DND-41 (cell line): ENCODE measurements at regions not wholly inside any gene's neighbourhood (a gene's known extent, or its start where the extent isn't known, plus 50 kb on each side); places are given as distances from the start of the nearest gene placed in this dataset.

Experiments
- ATAC-seq: fragments of 200-7000 bp; cut with Tn5 transposase; 3 replicates; pipeline ENCODE4 v1.9.1; 2021; ENCODE audit warnings: low read depth; ENCODE audit not compliant: insufficient read depth
- DNase-seq: peaks from one replicate; pipeline ENCODE4 v3.0.0-alpha.2; 2020
- H2AFZ ChIP-seq: 2 replicates; pipeline ENCODE4 v1.6.0; 2012; ENCODE audit warnings: low read depth, low read length
- H3K27ac ChIP-seq: 2 replicates; pipeline ENCODE4 v1.5.1; 2012; ENCODE audit warnings: low read length, inconsistent platforms
- H3K27me3 ChIP-seq: fragments of 200-600 bp; sonication (generic); 2 replicates; pipeline ENCODE4 v1.6.0; 2012; ENCODE audit warnings: low read length, mild to moderate bottlenecking, inconsistent platforms; ENCODE audit not compliant: insufficient read depth, poor library complexity
- H3K36me3 ChIP-seq: 2 replicates; pipeline ENCODE4 v1.5.1; 2012; ENCODE audit warnings: low read length, inconsistent platforms; ENCODE audit not compliant: insufficient read depth
- H3K4me1 ChIP-seq: 2 replicates; pipeline ENCODE4 v1.5.1; 2012; ENCODE audit warnings: mild to moderate bottlenecking, low read length; ENCODE audit not compliant: insufficient read depth
- H3K4me2 ChIP-seq: 2 replicates; pipeline ENCODE4 v1.6.0; 2012; ENCODE audit warnings: mild to moderate bottlenecking, moderate library complexity, low read length, inconsistent platforms; ENCODE audit not compliant: insufficient read depth
- H3K4me3 ChIP-seq, 2 experiments: fragments of 200-600 bp in 1 of 2; shearing (Covaris generic) in 1 of 2; 2 replicates each; pipeline ENCODE4 v1.5.1; 2012 to 2016; ENCODE audit warnings: inconsistent platforms in 2 of 2, low read length in 2 of 2, mild to moderate bottlenecking in 2 of 2, low read depth in 1 of 2, moderate library complexity in 1 of 2
- H3K79me2 ChIP-seq: 2 replicates; pipeline ENCODE4 v1.6.0; 2012; ENCODE audit warnings: low read length, inconsistent platforms; ENCODE audit not compliant: insufficient read depth
- H3K9ac ChIP-seq: 2 replicates; pipeline ENCODE4 v1.6.0; 2012; ENCODE audit warnings: low read depth, mild to moderate bottlenecking, inconsistent platforms, low read length, moderate library complexity
- H3K9me3 ChIP-seq: 2 replicates; pipeline ENCODE4 v1.5.1; 2012; ENCODE audit warnings: low read length, moderate library complexity, mild to moderate bottlenecking, inconsistent platforms; ENCODE audit not compliant: insufficient read depth, severe bottlenecking
- H4K20me1 ChIP-seq: 2 replicates; pipeline ENCODE4 v1.6.0; 2012; ENCODE audit warnings: low read length; ENCODE audit not compliant: insufficient read depth
- CTCF ChIP-seq: IDR thresholded peaks from 2 replicates; pipeline ENCODE4 v1.5.1; 2012; ENCODE audit warnings: borderline replicate concordance, low read length, moderate library complexity, mild to moderate bottlenecking; ENCODE audit not compliant: poor library complexity, severe bottlenecking; ENCODE audit errors: extremely low read depth
- EZH2 ChIP-seq: IDR thresholded peaks from 3 replicates; pipeline ENCODE4 v1.6.1; 2012; ENCODE audit warnings: borderline replicate concordance, low read depth, mild to moderate bottlenecking, moderate library complexity, low read length, inconsistent platforms; ENCODE audit not compliant: severe bottlenecking

- no peak overlapping the region for H2AFZ ChIP-seq
- peaks cover 11% of the 10 kb centered on the region for H3K9me3 ChIP-seq
- no peak overlapping the region for H3K9ac ChIP-seq
- no peak overlapping the region for H3K27ac ChIP-seq
- H4K20me1 ChIP-seq: no peaks in the 10 kb centered on the region
- no peak overlapping the region for H3K4me2 ChIP-seq
- DNase-seq: no peak
- no peaks in the 10 kb centered on the region for H3K36me3 ChIP-seq
- no peak for TF ChIP-seq CTCF
- TF ChIP-seq EZH2: no peak
- H3K4me3 ChIP-seq: no peak overlapping the region
- no peaks in the 10 kb centered on the region for H3K4me1 ChIP-seq
- H3K27me3 ChIP-seq: peaks cover 8% of the 10 kb centered on the region
- no peaks in the 10 kb centered on the region for H3K79me2 ChIP-seq
- no peak for ATAC-seq
These were observed 83.6 kb upstream of the VASH1 start for GRCh38 chr14:76677534-76678145.

- Histone ChIP-seq H3K4me1 (no peaks in the 10 kb centered on the region), H3K4me3 (no peak overlapping the region), H3K27ac (no peak overlapping the region), H3K9ac (no peak overlapping the region), H3K27me3 (peaks cover 6% of the 10 kb centered on the region), H2AFZ (no peak overlapping the region), H3K4me2 (no peak overlapping the region), H3K79me2 (no peaks in the 10 kb centered on the region), H4K20me1 (no peaks in the 10 kb centered on the region), H3K36me3 (no peaks in the 10 kb centered on the region), H3K9me3 (peaks cover 15% of the 10 kb centered on the region)
- DNase-seq: no peak
- no peak for TF ChIP-seq EZH2
- no peak for TF ChIP-seq CTCF
- ATAC-seq: no peak
These were observed 82.9 kb upstream of the VASH1 start for GRCh38 chr14:76678244-76678800.

- DNase-seq: no peak
- Histone ChIP-seq H2AFZ (no peak overlapping the region), H3K9ac (no peak overlapping the region), H3K79me2 (no peaks in the 10 kb centered on the region), H4K20me1 (no peaks in the 10 kb centered on the region), H3K4me3 (no peak overlapping the region), H3K27me3 (no peaks in the 10 kb centered on the region), H3K4me2 (no peak overlapping the region), H3K27ac (no peak overlapping the region), H3K36me3 (no peaks in the 10 kb centered on the region), H3K9me3 (peaks cover 15% of the 10 kb centered on the region), H3K4me1 (no peaks in the 10 kb centered on the region)
- no peak for ATAC-seq
- TF ChIP-seq CTCF: no peak
- TF ChIP-seq EZH2: no peak
These were observed 78.9 kb upstream of the VASH1 start for GRCh38 chr14:76682367-76682766.
